Parathyroid adenoma (tissue), 2 donors: ENCODE measurements at regions not wholly inside any gene's neighbourhood (a gene's known extent, or its start where the extent isn't known, plus 50 kb on each side); places are given as distances from the start of the nearest gene placed in this dataset.

Source experiments
- H2AFZ ChIP-seq: fragments of 300-600 bp; sonication (generic); one replicate; pipeline ENCODE4 v1.7.0; 2017; ENCODE audit warnings: antibody characterized with exemption, mild to moderate bottlenecking
- H3K27ac ChIP-seq: fragments of 300-600 bp; sonication (generic); one replicate; pipeline ENCODE4 v1.7.0; 2017
- H3K27me3 ChIP-seq: fragments of 300-600 bp; sonication (generic); one replicate; pipeline ENCODE4 v1.7.0; 2017; ENCODE audit warnings: low read length; ENCODE audit not compliant: control insufficient read depth, insufficient read depth
- H3K36me3 ChIP-seq: fragments of 300-600 bp; sonication (generic); one replicate; pipeline ENCODE4 v1.7.0; 2017; ENCODE audit warnings: low read length; ENCODE audit not compliant: control insufficient read depth, insufficient read depth
- H3K4me1 ChIP-seq: fragments of 300-600 bp; sonication (generic); one replicate; pipeline ENCODE4 v1.7.0; 2017; ENCODE audit warnings: control low read depth
- H3K4me2 ChIP-seq: fragments of 300-600 bp; sonication (generic); one replicate; pipeline ENCODE4 v1.7.0; 2017; ENCODE audit warnings: low read length
- H3K4me3 ChIP-seq: fragments of 300-600 bp; sonication (generic); one replicate; pipeline ENCODE4 v1.7.0; 2017; ENCODE audit warnings: low read depth, low read length
- H3K79me2 ChIP-seq: fragments of 300-600 bp; sonication (generic); one replicate; pipeline ENCODE4 v1.7.0; 2017; ENCODE audit warnings: control low read depth
- H3K9ac ChIP-seq: fragments of 300-600 bp; sonication (generic); one replicate; pipeline ENCODE4 v1.7.0; 2017; ENCODE audit warnings: mild to moderate bottlenecking
- H3K9me3 ChIP-seq: fragments of 300-600 bp; sonication (generic); one replicate; pipeline ENCODE4 v1.7.0; 2017; ENCODE audit warnings: low read length; ENCODE audit not compliant: control insufficient read depth
- TF ChIP-seq, protein P1 (sequence below): fragments of 300-600 bp; sonication (generic); IDR thresholded peaks from one replicate; pipeline ENCODE4 v1.7.0; 2017; ENCODE audit warnings: antibody characterized with exemption, mild to moderate bottlenecking
- donor health status: primary hyperparathyroidism.

DNA sequence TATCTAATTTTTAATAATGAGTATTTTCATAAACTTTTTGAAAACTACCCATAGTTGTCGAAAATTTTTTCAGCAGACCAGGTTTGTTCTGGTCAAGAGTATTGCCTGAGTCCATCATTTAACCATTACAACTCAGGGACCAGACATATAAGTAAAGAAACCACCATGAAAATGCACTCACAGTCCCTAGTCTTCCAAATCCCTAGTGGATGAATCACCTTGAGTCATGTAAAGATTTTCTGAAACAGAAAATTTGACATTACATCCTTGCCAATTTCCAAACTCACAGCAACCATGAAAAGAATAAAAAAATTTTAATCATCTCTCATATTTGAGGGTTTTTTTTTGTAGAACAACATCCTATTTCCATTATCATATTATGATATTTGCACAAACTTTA lies 1337.5 kb upstream of the CDH8 start:
- Histone ChIP-seq H2AFZ (no peak overlapping the region), H3K4me2 (no peak overlapping the region), H3K4me3 (no peak overlapping the region), H3K79me2 (no peaks in the 10 kb centered on the region), H3K27me3 (no peaks in the 10 kb centered on the region), H3K4me1 (no peaks in the 10 kb centered on the region), H3K27ac (no peak overlapping the region), H3K9me3 (no peaks in the 10 kb centered on the region), H3K36me3 (no peaks in the 10 kb centered on the region), H3K9ac (no peak overlapping the region)
- TF ChIP-seq, protein P1, sequence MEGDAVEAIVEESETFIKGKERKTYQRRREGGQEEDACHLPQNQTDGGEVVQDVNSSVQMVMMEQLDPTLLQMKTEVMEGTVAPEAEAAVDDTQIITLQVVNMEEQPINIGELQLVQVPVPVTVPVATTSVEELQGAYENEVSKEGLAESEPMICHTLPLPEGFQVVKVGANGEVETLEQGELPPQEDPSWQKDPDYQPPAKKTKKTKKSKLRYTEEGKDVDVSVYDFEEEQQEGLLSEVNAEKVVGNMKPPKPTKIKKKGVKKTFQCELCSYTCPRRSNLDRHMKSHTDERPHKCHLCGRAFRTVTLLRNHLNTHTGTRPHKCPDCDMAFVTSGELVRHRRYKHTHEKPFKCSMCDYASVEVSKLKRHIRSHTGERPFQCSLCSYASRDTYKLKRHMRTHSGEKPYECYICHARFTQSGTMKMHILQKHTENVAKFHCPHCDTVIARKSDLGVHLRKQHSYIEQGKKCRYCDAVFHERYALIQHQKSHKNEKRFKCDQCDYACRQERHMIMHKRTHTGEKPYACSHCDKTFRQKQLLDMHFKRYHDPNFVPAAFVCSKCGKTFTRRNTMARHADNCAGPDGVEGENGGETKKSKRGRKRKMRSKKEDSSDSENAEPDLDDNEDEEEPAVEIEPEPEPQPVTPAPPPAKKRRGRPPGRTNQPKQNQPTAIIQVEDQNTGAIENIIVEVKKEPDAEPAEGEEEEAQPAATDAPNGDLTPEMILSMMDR = no peak

DNA sequence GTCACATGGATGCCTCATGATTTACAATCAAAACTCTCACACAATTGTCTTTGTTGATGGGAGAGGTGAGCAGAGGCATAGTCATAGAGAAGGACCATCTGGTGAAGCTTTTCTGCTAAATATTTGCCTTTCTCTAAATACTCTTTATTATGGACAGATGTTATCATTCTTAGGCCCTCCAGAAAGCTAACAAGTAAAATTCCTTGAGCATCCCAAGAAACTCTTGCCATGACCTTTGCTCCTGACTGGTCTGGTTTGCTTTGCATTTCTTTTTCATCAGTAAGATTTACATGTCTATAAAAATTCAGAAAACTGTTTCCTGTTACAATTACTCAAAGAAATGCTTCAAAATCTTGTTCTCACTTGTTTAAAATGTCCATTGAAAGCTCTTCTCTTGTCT lies 1336.6 kb upstream of the CDH8 start:
- Histone ChIP-seq H3K9ac (no peak overlapping the region), H3K4me2 (no peak overlapping the region)

DNA sequence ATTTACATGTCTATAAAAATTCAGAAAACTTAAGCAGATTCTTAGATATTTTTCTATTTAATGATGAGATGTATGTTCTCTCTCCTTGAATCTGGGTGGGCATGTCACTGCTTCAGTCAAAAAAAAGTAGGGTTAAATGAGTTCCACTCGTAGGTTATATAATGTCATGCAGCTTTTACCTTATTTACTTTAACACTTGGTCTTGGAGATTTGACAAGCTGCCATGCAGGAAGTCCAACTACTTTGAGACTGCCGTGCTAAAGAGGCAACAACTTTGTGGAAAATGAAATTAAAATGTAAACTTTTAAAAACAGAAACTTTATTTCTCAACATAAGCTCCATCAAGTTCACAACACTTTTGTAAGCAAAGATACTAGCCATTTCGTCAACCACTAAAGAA lies 1336.0 kb upstream of the CDH8 start:
- H3K36me3 ChIP-seq = no peaks in the 10 kb centered on the region
- no peaks in the 10 kb centered on the region for H3K4me1 ChIP-seq
- no peak overlapping the region for H2AFZ ChIP-seq
- H3K9me3 ChIP-seq = no peaks in the 10 kb centered on the region
- no peak overlapping the region for H3K4me3 ChIP-seq
- TF ChIP-seq, protein P1 = no peak
- no peaks in the 10 kb centered on the region for H3K27me3 ChIP-seq
- H3K27ac ChIP-seq = no peak overlapping the region
- no peaks in the 10 kb centered on the region for H3K79me2 ChIP-seq
- no peak overlapping the region for H3K9ac ChIP-seq
- H3K4me2 ChIP-seq = no peak overlapping the region

More for the DNA sequence above, 1336.6 kb upstream of the CDH8 start:
- TF ChIP-seq, protein P1 = no peak
- Histone ChIP-seq H2AFZ (no peak overlapping the region), H3K4me3 (no peak overlapping the region), H3K36me3 (no peaks in the 10 kb centered on the region), H3K79me2 (no peaks in the 10 kb centered on the region), H3K27ac (no peak overlapping the region), H3K27me3 (no peaks in the 10 kb centered on the region), H3K4me1 (no peaks in the 10 kb centered on the region), H3K9me3 (no peaks in the 10 kb centered on the region)

- H3K4me1 ChIP-seq = no peaks in the 10 kb centered on the region
- no peak overlapping the region for H2AFZ ChIP-seq
- no peak overlapping the region for H3K27ac ChIP-seq
- TF ChIP-seq, protein P1 = no peak
- no peaks in the 10 kb centered on the region for H3K27me3 ChIP-seq
- H3K4me3 ChIP-seq = no peak overlapping the region
- no peaks in the 10 kb centered on the region for H3K9me3 ChIP-seq
- H3K79me2 ChIP-seq = no peaks in the 10 kb centered on the region
- H3K4me2 ChIP-seq = no peak overlapping the region
- H3K9ac ChIP-seq = no peak overlapping the region
- H3K36me3 ChIP-seq = no peaks in the 10 kb centered on the region
Measured at GRCh38 chr16:63365649-63366304, 1329.5 kb upstream of the CDH8 start.

DNA sequence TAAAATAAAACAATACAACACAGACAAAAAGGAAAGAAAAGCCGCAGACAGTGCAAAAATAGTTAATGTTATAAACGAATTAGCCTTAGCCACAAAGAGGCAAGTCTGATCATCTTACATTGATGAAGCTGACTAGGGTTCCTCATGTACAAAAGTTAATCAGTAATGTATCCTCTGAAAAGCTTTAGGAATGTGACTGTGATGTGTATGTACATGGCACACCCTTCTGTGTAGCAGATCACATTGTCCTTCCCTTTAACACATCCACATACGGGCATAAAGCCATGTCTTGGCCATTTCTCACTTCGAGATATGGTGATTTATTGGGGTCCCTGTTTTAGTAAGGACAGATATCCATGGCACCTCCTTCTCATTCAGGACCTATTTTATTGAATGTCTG lies 1327.5 kb upstream of the CDH8 start:
- Histone ChIP-seq H2AFZ (no peak overlapping the region), H3K4me3 (no peak overlapping the region), H3K27ac (no peak overlapping the region), H3K9me3 (no peaks in the 10 kb centered on the region), H3K9ac (no peak overlapping the region), H3K27me3 (no peaks in the 10 kb centered on the region), H3K36me3 (no peaks in the 10 kb centered on the region), H3K79me2 (no peaks in the 10 kb centered on the region), H3K4me2 (no peak overlapping the region), H3K4me1 (no peaks in the 10 kb centered on the region)
- TF ChIP-seq, protein P1 = no peak
